Cerebellar cortex (tissue), 1 donor: ENCODE measurements at regions not wholly inside any gene's neighbourhood (a gene's known extent, or its start where the extent isn't known, plus 50 kb on each side); places are given as distances from the start of the nearest gene placed in this dataset.

ENCODE experiments used
- DNase-seq: peaks from one replicate; pipeline ENCODE4 v3.0.0-alpha.2; 2015; ENCODE audit warnings: low spot score

DNA sequence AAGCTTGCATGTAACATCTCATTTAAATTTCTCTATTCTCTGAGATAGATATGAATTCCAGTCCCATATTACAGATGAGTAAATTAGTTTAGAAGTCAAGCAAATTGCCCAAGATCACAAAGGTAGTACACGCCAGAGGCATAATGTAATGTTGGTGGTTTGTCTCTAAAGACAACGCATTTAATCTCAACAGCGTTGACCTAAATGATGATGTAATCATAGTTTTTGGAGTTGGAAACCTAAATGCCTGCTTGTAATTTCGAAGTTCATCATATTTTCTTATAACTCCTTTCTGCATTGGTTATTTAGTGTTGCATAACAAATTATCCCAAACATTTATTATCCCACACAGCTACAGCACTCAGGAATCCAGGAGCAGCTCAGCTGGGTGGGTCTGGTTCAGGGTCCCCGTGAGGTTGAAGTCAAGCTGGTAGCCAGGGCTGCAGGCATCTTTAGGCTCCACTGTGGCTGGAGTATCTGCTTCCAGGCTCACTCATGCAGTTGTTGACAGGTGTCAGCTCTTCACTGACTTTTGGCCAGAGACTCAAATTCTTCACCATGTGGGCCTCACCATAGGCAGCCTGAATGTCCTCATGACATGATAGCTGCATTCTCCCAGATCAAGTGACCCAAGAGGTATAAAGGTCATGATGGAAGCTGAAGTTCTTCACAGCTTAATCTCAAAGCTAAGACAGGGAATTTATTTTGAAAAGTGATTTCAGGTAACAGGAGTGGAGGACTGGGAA is 122.0 kb upstream of the SPTLC3 start:
- no peak for DNase-seq

DNA sequence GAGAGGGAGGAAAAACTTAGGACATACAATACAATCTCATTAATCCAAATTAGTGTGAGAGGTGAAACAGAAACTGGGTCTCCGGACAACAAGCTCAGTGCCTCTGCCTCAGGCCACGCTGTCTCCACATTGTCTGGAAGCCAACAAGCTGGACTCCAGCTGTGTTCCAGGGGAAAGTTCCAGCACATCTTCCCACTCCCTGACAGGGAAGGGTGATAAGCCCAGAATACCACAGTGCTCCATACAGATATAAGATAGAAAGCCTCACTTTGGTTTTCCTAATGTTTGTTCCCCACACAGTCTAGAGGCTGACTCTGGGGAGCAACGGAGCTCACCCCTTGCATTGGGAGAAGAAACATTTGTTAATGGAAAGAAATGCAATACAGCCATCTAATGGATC is 117.1 kb upstream of the SPTLC3 start:
- no peak for DNase-seq

DNA sequence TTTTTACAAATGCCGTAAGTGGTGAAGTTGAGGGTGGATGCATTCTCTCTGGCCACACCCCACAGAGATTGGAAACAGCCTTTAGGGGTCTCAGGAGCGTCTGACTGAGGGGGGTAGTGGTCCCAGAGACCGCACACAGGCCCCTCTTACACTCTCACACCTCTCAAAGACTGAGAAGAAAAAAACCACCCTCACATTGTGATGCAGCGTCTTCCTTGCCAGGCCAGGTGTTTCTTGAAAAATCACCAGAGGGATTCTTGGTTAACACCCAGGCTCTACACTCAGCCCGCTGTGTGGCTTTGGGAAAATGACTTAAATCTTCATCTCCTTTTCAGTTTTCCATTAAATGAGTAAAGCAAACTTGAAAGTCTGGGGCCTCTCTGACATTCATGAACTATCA is 115.8 kb upstream of the SPTLC3 start:
- DNase-seq = no peak

DNA sequence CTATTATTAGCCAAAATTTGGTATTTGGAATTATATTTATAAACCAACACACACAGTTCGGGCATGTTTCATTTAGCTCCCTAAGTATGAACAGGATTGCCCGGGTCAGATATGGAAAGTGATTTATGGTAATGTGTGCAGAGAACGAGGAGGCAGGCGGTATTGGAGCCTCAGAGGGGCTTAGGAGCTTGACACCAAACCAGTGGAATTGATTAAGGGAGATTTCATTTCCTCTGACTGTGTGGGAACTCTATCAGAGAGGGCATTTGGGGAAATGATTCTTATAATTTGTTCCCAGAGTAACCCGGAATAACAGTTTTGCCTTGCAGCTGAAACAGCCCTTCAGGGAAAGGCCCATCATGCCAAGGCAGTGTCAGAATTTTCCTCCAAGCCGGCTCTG is 115.1 kb upstream of the SPTLC3 start:
- DNase-seq = no peak

DNA sequence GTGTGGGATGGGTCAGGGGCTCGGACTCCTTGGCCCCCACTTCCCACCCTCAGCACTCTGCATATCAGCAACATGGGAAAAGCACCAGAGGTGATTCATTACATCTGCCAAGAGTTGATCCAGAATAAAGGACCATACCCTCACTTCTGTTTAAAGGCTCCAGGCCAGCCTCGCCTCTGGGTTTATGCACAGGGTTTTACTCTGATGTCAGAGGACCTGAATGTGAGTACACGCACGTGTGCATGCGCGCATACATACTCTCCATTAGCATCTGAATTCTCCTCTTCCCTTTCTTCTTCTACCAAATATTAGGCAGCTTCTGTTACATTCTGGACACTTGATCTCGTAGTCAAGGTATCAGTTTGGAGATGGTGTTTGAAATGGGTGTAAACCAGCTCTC is 114.7 kb upstream of the SPTLC3 start:
- DNase-seq = no peak

DNA sequence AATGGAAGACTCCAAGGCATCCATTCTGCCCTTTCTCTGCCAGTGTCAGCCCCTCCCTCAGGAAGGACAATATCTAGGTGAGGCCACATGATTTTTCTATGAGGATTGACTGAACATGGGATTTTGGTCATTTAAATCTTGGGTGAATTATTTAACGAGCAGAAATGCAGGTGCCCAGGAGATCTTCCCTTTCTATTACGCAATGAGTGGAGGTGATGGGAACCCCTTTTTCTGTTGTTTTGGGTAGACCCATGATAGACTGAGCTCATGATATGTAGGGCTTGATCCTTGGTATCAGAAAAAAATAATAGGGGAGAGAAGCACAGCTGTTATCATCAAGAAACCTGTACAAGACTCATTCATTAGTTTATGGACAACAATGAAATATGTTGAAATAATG is 112.6 kb upstream of the SPTLC3 start:
- no peak for DNase-seq

DNA sequence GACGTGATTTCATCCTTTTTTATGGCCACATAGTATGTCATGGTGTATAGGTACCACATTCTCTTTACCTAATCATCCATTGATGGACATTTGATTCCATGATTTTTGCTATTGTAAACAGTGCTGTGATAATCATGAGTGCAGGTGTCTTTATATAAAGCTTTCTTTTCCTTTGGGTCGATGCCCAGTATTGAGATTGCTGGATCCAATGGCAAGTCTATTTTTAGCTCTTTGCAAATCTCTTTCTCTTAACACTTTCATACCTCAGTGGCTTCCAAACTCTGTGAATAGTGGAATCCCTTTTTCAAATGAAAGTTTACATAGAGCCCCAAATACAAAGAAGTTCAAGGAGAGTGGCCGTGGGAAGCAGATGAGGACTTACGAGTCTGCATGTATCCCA is 105.8 kb upstream of the SPTLC3 start:
- no peak for DNase-seq

DNA sequence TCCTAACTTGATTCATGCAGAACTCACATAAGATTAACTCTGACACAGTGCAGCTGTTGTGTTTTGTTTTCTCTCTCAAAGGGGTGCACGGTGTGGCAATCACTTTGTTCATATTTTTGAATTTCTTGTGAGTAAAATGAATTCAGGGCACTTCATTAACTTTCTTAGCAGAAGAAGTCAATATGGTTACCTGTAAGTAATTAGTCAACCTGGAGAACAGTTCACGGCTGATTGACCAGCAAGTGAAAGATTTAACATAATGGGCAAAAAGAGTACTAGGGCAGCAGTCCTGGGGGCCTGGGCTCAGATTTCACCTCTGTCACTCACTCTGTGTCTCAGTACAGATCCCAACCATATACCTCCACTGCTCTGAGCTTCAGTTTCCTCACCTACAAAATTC is 102.4 kb upstream of the SPTLC3 start:
- DNase-seq = no peak

DNA sequence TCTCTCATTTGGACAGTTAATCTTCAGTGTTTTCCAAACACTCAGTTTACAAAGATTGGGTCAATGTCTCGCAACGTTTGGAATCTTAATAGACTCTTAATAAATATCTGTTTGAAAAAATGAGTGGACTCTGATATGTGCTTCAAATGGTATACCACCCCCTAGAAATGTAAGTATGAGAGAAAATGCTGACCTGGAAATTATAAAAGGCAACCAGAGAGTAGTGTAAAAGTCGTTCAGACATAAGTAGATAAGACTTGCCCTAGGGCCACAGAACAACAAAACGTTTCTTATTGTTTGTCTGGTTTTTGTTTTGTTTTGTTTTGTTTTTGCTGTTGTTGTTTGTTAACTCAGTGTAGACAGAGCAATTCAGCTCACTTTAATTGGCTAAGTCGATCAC is 97.4 kb upstream of the SPTLC3 start:
- DNase-seq = no peak

DNA sequence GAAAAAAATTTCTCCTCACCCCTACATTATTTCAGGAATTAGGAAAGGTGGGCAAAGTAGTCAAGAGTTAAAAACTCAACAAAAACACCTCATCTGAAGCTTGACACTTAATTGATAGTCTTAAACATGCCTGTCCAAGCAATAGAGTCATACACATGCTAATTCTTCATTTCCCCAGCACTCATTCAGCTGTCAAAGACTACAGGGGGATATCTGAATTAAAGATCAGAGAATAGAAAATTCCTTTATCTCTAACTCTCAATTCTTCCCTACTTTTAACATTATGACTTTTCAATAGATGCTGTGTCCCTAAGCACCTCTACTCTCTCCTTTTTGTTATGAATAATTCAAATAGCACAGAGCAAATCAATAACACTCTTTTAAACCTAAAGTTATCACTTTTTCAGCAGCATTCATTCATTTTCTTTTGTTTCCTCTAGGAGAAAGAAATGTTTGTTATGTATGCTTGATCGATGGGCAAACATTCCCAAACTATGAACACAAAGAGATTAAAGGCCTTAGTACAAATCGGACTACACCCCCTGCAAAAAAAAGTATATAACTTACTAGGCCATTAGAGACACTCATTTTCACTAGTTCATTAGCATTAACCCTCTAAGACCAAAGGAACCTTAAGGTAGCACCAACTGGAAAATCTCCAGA is 94.9 kb upstream of the SPTLC3 start:
- DNase-seq = no peak

DNA sequence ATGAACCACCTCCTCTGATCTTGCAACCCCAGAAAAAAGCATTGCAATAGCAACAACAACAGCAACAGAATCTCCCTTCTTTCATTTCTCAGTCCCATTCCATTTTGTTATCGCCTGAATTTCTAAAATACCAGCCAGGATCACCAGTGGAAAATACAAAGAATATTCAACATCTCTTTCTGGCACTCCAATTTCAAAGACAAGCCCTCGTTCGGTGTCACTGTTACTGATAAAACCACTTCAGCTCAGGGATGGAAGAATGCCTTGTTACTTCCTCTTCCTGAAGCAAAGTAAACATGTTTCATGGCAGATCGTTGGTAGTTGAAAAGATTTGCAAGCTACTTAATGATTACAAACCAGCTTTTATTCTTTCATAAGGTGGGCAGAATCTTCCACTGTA is 94.0 kb upstream of the SPTLC3 start:
- DNase-seq = no peak

DNA sequence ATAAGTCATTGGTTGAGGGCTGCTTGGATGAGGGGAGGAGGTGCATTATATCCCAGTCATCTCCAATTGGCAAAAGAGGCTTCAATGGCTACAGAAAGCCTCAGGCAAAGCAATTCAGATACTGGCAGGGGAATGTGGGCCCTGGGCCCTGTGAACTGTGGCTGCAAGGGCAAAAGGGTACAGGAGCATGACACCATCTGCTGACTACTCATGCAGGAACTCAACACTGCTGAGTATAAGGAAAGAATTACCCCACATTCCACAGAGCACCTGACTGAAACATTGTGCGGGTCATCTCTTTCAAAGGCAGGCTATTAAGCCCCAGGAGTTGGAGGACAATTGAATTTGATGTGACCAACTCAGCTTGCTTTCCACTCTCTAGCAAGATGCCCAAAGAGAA is 92.1 kb upstream of the SPTLC3 start:
- DNase-seq = no peak

DNA sequence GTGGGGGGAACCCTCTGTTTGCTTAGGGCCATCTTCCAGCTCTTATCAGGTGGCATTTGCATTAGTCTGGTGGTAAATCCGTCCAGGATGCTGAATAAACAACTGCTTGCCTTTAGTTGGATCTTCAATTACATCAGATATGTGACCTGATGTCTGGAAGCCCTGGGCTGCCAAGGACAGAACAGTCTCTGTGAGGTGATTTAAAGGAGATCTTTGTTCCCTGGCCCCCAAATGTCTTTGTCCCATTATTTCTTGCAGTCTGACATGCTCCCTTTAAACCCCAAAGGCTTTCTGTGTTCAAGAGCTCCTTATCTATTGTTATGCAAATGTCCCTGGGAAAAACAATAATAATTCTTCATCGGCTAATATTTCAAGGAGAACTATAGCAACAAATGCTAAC is 84.6 kb upstream of the SPTLC3 start:
- no peak for DNase-seq

DNA sequence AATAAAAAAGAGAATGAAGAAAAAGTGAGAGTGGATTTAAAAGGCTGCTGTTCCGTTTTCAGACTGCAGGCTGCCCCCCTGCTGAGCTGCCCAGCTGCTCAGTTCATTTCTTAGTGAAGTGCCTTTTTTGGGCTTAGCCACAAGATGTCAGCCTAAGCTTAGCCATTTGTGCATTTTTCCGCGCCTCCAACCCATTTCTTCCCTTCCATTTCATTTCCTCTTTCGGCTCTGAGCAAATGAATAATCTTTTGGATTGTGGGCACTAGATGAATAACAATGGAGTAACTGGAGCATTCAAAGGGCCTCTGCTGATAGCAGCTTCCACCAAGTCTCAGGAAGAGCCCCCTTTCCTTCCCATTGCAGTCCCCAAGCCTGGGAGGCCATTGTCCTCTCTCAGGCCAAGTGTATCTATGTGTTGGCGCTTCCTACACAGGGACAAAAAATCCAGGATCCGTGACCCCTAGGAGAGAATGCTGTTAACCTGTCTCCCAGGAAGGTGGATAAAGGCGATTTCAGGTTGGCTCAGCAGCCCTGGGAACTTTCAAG is 83.5 kb upstream of the SPTLC3 start:
- peak; percentile 84 for DNase-seq

DNA sequence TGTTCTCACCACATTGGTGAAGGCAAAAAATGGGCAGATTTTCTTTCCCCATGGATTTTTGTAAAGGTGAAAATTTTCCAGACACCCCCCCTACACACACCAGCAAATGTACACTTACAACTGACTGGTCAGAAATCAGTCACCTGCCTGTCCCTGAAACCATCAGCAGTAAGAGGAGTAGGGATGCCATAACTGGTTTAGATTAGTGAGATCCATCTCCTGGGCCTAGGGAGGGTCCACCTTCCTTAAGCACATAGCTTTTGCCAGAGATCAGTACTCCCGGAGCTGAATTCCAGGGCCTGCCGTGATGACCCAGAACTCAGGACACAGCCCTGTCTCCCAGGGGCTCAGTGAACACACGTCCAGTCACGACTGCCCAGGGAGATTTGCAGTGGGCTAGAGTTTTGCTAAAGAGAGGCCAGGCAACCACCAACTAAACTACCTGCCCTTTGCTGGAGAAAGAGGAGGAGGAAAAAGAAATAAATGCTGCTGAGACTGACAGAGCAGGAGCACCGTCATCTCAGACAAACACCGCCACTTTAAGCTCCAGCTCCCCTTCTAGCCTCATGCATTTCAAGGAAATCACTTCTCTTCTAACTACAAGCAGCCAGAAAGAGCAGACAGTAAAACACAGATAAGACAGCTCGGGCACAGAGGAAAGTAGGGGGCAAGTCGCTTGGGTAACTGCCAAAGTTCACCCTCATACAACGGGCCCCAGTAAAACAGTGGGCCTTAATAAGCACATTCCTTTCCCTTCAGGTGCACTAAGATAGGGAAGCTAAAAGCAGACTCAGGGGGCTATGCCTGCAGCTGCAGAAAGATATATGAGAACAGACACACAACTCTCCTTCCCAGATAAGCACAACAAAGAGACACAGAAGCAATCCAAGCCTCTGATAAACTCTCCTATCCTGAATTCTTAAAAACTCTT is 82.6 kb upstream of the SPTLC3 start:
- no peak for DNase-seq

DNA sequence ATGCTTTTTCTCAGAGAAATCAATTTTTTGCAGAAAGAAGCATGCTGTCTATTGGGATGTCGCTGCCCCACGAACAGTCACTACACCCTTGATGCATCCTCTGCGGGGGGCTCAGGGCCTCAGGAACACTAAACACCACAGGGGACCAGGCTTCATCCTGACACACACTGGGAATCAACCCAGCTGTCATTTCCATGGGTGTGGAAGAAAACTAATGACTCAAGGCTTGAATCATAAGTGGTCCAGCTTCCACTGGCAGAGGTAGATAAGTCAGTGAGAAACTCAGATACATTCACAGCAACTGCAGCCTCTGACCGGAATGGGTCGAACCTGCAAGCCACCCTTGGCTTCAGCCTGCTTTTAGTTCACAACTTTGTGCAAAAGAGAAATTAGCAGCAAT is 81.3 kb upstream of the SPTLC3 start:
- DNase-seq = no peak

DNA sequence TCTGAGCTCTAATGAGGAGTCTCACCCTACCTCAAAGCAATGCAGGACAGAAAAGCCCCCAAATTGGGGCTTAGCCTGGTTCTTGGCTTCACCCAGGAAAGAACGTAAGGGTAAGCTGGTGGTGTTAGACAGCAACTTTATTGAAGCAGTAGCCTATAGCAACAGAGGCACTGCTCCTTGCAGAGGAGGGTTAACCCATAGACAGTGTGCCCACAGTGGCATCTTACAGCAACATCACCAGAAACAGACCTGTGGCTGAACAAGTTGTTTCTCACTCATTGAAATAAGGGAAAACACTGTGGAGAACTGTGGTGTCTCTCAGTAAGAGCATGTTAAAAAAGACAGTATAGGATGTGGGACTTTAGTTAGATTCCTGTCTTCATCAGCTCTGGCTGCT is 80.4 kb upstream of the SPTLC3 start:
- DNase-seq = no peak

DNA sequence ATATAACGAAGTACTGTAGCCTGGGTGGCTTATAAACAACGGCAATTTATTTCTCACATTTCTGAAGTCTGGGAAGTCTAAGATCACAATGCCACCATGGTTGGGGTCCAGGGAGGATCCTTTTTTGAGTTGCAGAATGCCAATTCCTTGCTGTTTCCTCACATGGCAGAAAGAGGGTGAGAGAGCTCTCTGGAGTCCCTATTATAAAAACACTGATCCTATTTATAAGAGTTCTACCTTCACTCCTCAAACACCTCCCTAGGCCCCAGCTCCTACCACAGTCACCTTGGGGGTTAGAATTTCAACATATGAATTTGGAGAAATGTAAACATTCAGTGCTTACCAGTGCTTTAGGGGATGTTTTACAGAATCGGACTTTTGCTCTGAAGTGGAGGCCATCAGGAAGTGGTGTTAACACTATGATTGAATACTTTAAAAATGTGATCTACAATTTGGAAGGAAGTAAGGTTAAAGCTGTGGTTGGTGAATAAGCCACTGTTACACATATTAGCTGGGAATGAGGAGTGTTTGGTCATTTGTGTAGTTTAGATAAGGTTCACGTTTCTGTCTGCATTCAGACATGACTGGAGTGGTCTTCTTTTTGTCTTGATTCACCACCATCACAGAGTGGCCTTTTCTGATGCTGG is 79.9 kb upstream of the SPTLC3 start:
- no peak for DNase-seq

DNA sequence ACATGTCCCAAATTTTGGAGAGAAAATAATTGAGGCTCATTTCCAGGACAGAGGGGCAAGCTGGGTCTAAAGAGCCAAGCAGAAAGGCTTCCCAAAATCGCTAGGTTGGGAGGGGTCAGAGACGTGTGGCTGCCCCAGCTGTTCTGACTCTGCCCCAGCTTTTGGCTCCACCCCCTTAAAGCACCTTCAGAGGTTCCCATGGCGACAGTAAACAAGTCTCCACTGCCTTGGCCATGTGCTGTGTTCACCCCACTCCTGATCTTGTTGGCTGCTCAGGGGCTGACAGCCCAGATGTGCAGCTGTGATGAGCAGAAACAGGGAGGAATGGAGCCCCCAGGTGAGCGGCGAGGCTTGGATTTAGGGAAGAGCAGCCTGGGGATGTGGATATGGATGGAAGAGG is 72.8 kb upstream of the SPTLC3 start:
- DNase-seq = no peak

DNA sequence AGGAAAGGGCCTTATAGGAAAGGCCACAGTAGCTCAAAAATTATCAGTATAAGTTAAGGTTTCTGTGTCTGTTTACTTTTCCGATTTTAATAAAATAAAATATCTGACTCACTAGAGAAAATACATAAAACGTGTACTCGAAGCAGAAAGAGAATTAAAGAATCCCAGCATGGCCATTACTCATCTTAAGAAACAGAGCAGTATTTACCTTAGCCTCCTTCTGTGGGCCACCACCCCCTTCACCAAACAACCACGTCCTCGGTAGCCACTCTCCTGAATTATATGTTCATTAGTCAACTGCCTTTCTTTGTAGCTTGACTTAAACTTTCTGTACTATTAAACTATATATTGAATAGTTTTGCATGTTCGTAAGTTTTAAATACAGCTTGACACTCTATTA is 72.2 kb upstream of the SPTLC3 start:
- no peak for DNase-seq

DNA sequence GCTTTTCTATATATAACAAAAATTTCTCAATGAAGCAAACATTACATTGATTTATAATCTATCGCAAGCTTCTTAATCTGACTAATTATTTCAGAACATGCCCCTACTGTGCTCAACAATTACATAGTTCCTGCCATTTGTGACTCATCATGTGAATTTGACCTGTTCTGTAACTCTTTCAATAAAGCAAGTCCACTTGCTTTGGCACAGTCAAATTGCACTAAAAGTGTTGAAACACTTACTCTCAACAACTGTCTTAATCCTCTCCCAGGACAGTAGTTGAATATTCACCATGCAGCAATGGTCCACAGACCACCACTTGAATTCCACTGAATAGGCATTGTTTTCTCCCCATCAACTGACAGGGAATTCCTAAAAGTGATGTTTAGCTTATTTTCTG is 67.7 kb upstream of the SPTLC3 start:
- DNase-seq = no peak

DNA sequence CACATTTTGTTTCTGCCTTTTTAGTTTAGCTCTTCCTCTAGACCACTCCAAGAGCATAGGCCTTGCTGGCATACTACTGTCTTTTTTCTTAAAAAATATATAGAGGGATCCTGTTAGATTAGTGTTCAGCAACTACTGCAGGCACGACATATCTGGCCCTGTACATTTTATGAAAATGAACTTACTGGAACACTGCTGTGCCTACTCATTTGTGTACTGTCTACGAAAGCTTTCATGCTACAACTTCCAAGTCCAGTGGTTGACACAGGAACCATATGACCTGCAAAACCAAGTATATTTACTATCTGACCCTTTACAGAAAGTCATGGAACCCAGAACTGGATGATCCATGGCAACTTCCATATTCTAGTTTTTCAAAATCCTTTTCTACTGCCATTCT is 66.6 kb upstream of the SPTLC3 start:
- DNase-seq = no peak
